ENCODE measurements at regions not wholly inside any gene's neighbourhood (a gene's known extent, or its start where the extent isn't known, plus 50 kb on each side); places are given as distances from the start of the nearest gene placed in this dataset.

- no peak for DNase-seq (ENCODE audit: extremely low read depth, insufficient read length)
- no peak overlapping the region for H3K4me3 ChIP-seq (replicated peaks; ENCODE audit: low read depth, low read length)
- H3K36me3 ChIP-seq (ENCODE audit: control insufficient read depth, insufficient read depth, low read length): no peaks in the 10 kb centered on the region
Measured at GRCh38 chr6:44706011-44706410, 318.5 kb downstream of the CDC5L start.

GRCh38 chr6:44708208-44708607 is 320.7 kb downstream of the CDC5L start:
- Histone ChIP-seq H3K4me3 (replicated peaks; ENCODE audit: low read depth, low read length) (no peak overlapping the region), H3K36me3 (ENCODE audit: control insufficient read depth, insufficient read depth, low read length) (no peaks in the 10 kb centered on the region), H3K27me3 (replicated peaks; ENCODE audit: control insufficient read depth, insufficient read depth, low read length) (no peaks in the 10 kb centered on the region)
- no peak for TF ChIP-seq CTCF (IDR thresholded peaks at IDR 0.05; ENCODE audit: insufficient read depth, low read length, poor library complexity, severe bottlenecking)
- DNase-seq (ENCODE audit: extremely low read depth, insufficient read length): no peak

More at GRCh38 chr6:44706011-44706410, 318.5 kb downstream of the CDC5L start:
- H3K27me3 ChIP-seq (replicated peaks; ENCODE audit: control insufficient read depth, insufficient read depth, low read length): no peaks in the 10 kb centered on the region
- no peak for TF ChIP-seq CTCF (IDR thresholded peaks at IDR 0.05; ENCODE audit: insufficient read depth, low read length, poor library complexity, severe bottlenecking)

- no peak overlapping the region for H3K4me3 ChIP-seq (replicated peaks; ENCODE audit: low read depth, low read length)
- no peaks in the 10 kb centered on the region for H3K36me3 ChIP-seq (ENCODE audit: control insufficient read depth, insufficient read depth, low read length)
- DNase-seq (ENCODE audit: extremely low read depth, insufficient read length): no peak
- TF ChIP-seq CTCF (IDR thresholded peaks at IDR 0.05; ENCODE audit: insufficient read depth, low read length, poor library complexity, severe bottlenecking): no peak
- H3K27me3 ChIP-seq (replicated peaks; ENCODE audit: control insufficient read depth, insufficient read depth, low read length): no peaks in the 10 kb centered on the region; the same call in 1 of the 2 replicates
Measured at GRCh38 chr6:44712353-44713111, 325.0 kb downstream of the CDC5L start.

GRCh38 chr6:44715188-44715587 is 327.7 kb downstream of the CDC5L start:
- no peak overlapping the region for H3K4me3 ChIP-seq (replicated peaks; ENCODE audit: low read depth, low read length)
- H3K27me3 ChIP-seq (replicated peaks; ENCODE audit: control insufficient read depth, insufficient read depth, low read length): no peaks in the 10 kb centered on the region; the same call in 1 of the 2 replicates
- TF ChIP-seq CTCF (IDR thresholded peaks at IDR 0.05; ENCODE audit: insufficient read depth, low read length, poor library complexity, severe bottlenecking): no peak
- H3K36me3 ChIP-seq (ENCODE audit: control insufficient read depth, insufficient read depth, low read length): no peaks in the 10 kb centered on the region
- DNase-seq (ENCODE audit: extremely low read depth, insufficient read length): no peak

- no peak for TF ChIP-seq CTCF (IDR thresholded peaks at IDR 0.05; ENCODE audit: insufficient read depth, low read length, poor library complexity, severe bottlenecking)
- H3K4me3 ChIP-seq (replicated peaks; ENCODE audit: low read depth, low read length): no peak overlapping the region
- no peaks in the 10 kb centered on the region; the same call in 1 of the 2 replicates for H3K27me3 ChIP-seq (replicated peaks; ENCODE audit: control insufficient read depth, insufficient read depth, low read length)
- no peaks in the 10 kb centered on the region for H3K36me3 ChIP-seq (ENCODE audit: control insufficient read depth, insufficient read depth, low read length)
- DNase-seq (ENCODE audit: extremely low read depth, insufficient read length): no peak
Measured at GRCh38 chr6:44715925-44716324, 328.4 kb downstream of the CDC5L start.
